Right lobe of liver (tissue), 4 donors: ENCODE measurements at regions not wholly inside any gene's neighbourhood (a gene's known extent, or its start where the extent isn't known, plus 50 kb on each side); places are given as distances from the start of the nearest gene placed in this dataset.

Experiments
- CTCF ChIP-seq, 4 donors: fragments of 200-600 bp in 3 of 4; fragments of 450-650 bp in 1 of 4; IDR thresholded peaks; one replicate each; pipeline versions ENCODE4 v1.5.1 to v1.8.0; 2016 to 2022; ENCODE audit warnings: antibody characterized with exemption in 4 of 4, mild to moderate bottlenecking in 2 of 4
- POLR2A ChIP-seq: fragments of 450-650 bp; IDR thresholded peaks from one replicate; pipeline ENCODE4 v1.6.1; 2017; ENCODE audit warnings: antibody characterized with exemption, mild to moderate bottlenecking
- donor health status: DM: no; HTN: no; CAD: no.
- donor health status: DM: no; HTN: no; CAD: no.
- donor health status: DM: no; HTN: yes; CAD: no.

- no peak for TF ChIP-seq CTCF (IDR thresholded peaks at IDR 0.05)
- no peak for TF ChIP-seq POLR2A
Observed at GRCh38 chr7:9192969-9193368, 759.6 kb downstream of the NXPH1 start.
